Activated CD4-positive, alpha-beta T cell treated with anti-CD3 and anti-CD28 coated beads, Interleukin-2, amount 10 ng/mL, durations not matched to agents 24 days and 14 days (primary cell): ENCODE measurements at regions not wholly inside any gene's neighbourhood (a gene's known extent, or its start where the extent isn't known, plus 50 kb on each side); places are given as distances from the start of the nearest gene placed in this dataset.
"Not testable (repeated sequence)": the region's sequence is repeated elsewhere in the genome, so short reads cannot be mapped to it uniquely, and the experiment has no call there.

ENCODE experiments used
- DNase-seq: peaks from one replicate; pipeline ENCODE4 v3.0.0; 2022
- H3K27ac Mint-ChIP-seq: one replicate; pipeline ENCODE4 v1.8.0; 2022; ENCODE audit warnings: mild to moderate bottlenecking, mixed read lengths
- H3K27me3 Mint-ChIP-seq: one replicate; pipeline ENCODE4 v1.8.0; 2022; ENCODE audit warnings: mixed read lengths
- H3K36me3 Mint-ChIP-seq: one replicate; pipeline ENCODE4 v1.8.0; 2022; ENCODE audit warnings: low read depth, mild to moderate bottlenecking, mixed read lengths
- H3K4me1 Mint-ChIP-seq: one replicate; pipeline ENCODE4 v1.8.0; 2021; ENCODE audit warnings: mixed read lengths
- H3K4me3 Mint-ChIP-seq: one replicate; pipeline ENCODE4 v1.8.0; 2022; ENCODE audit warnings: mild to moderate bottlenecking, moderate library complexity, mixed read lengths
- H3K9me3 Mint-ChIP-seq: one replicate; pipeline ENCODE4 v1.8.0; 2021; ENCODE audit warnings: mixed read lengths
- intact Hi-C: fragments of 100-400 bp; cut with micrococcal nuclease; formaldehyde crosslinking; loops from one replicate; pipeline ENCODE4 v1.15.1; 2023

DNA sequence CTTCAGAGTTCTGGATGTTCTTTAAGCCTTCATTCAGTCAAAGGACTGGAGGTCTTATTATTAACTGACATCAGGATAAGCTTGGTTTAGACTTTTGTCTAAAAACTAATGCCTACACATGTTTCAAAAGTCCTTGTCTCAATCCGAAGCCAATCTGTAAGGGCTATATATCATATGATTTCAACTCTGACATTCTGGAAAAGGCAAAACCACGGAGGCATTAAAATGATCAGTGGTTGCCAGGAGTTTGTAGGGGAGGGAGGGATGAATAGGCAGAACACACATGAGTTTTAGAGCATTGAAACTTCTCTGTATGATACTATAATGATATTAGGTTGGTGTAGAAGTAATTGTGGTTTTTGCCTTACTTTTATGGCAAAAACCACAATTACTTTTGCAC lies 1285.8 kb upstream of the CITED2 start:
- H3K4me1 Mint-ChIP-seq: no peaks in the 10 kb centered on the region
- H3K4me3 Mint-ChIP-seq: no peak overlapping the region
- no peaks in the 10 kb centered on the region for H3K9me3 Mint-ChIP-seq
- intact Hi-C loops: no loop called here
- DNase-seq: no peak
- H3K27me3 Mint-ChIP-seq: no peaks in the 10 kb centered on the region
- H3K36me3 Mint-ChIP-seq: no peaks in the 10 kb centered on the region
- no peak overlapping the region for H3K27ac Mint-ChIP-seq

DNA sequence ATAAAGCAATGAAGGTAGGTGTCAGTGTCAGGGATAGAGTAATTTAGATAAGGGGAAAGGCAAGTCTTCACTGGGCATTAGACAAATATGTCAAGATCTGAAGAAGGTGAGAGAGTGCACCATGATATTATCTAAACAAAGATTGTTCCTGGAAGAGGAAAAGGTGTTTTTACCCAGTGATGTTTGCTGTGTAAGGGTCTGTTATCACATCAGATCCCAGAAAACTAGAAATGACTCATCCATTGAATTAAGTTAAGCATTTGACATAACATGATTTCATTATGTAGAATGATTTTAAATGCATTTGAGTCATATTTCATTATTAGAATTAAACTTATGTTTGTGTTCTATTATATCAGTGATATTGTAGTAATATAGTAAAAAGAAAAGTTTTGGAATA lies 1279.5 kb upstream of the CITED2 start:
- Mint-ChIP-seq H3K4me3 (no peak overlapping the region), H3K27ac (no peak overlapping the region), H3K36me3 (no peaks in the 10 kb centered on the region), H3K27me3 (no peaks in the 10 kb centered on the region), H3K4me1 (no peaks in the 10 kb centered on the region), H3K9me3 (no peaks in the 10 kb centered on the region)
- DNase-seq: no peak
- intact Hi-C loops: no loop called here

DNA sequence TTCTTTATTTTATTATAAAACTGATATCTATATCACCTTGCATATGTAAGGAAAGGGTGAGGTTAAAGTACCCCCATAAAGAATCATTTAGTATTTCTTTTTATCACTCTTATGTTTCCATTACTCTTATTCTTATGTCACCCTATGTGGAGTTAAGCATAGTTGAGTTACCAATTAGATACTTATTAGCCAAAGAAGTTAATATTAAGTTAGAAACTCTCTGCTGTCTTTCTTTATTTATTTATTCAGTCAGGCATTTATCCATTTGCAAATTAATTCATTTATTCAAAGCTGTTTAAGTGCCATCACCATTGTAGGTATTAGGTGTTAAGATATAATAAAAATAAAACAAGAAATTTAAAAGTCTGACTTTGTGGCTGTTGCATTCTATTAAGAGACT lies 1279.1 kb upstream of the CITED2 start:
- Mint-ChIP-seq H3K4me3 (no peak overlapping the region), H3K27me3 (no peaks in the 10 kb centered on the region)
- intact Hi-C loops: no loop called here

DNA sequence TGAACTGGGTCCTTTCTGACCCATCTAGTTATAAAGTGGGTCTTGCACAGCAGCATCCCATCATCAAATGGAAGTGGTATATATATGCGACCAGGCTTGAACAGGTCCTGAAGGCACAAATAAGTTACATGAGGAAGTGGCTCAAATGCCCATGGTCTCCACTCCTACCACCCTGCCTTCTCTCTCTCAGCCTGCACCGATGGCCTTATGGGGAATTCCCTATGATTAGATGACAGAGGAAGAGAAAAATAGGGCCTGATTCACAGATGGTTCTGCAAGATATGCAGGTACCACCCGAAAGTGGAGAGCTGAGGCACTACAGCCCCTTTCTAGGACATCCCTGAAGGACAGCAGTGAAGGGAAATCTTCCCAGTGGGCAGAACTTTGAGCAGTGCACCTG lies 1275.1 kb upstream of the CITED2 start:
- intact Hi-C loops, H3K36me3 Mint-ChIP-seq, H3K4me1 Mint-ChIP-seq, H3K4me3 Mint-ChIP-seq, DNase-seq, H3K27ac Mint-ChIP-seq, H3K27me3 Mint-ChIP-seq: not testable (repeated sequence)
- peaks cover 14% of the 10 kb centered on the region for H3K9me3 Mint-ChIP-seq

More for the DNA sequence above, 1279.1 kb upstream of the CITED2 start:
- Mint-ChIP-seq H3K27ac (no peak overlapping the region), H3K9me3 (no peaks in the 10 kb centered on the region), H3K4me1 (no peaks in the 10 kb centered on the region), H3K36me3 (no peaks in the 10 kb centered on the region)
- DNase-seq: no peak

DNA sequence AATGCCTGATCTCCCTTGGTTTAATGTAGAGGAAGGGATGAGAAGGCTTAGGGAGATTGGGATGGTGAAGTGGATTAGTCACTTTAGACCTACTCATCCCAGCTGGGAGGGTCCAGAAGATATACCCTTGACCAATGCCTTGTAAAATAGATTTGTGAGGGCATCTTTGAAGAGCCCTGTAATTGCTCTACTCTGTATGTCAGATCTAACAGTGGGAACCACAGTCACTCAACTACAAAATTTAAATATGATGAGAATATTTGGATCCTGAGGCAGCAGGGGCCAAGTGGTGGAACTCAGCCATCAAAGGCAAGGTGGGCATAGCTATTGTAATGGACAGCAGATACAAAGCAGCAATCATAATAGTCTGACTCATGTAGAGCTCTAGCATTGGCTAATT lies 1272.9 kb upstream of the CITED2 start:
- H3K27ac Mint-ChIP-seq, H3K27me3 Mint-ChIP-seq, H3K4me1 Mint-ChIP-seq, DNase-seq, intact Hi-C loops, H3K4me3 Mint-ChIP-seq, H3K36me3 Mint-ChIP-seq: not testable (repeated sequence)
- peaks cover 19% of the 10 kb centered on the region for H3K9me3 Mint-ChIP-seq

DNA sequence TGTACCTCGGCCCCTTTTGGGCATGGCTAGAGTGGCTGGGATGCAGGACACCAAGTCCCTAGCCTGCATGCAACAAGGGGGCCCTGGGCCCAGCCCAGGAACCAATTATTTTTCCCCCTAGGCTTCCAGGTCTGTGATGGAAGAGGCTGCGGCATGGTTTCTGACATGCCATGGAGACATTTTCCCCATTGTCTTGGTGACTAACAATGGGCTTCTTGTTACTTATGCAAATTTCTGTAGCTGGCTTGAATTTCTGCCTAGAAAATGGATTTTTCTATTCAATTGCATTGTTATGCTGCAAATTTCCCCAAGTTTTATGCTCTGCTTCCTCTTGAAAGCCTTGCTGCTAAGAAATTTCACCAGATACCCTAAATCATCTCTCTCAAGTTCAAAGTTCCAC lies 1269.6 kb upstream of the CITED2 start:
- no peak overlapping the region for H3K27ac Mint-ChIP-seq
- H3K36me3 Mint-ChIP-seq: no peaks in the 10 kb centered on the region
- H3K4me3 Mint-ChIP-seq: no peak overlapping the region
- H3K9me3 Mint-ChIP-seq: peaks cover 20% of the 10 kb centered on the region
- DNase-seq: no peak
- H3K27me3 Mint-ChIP-seq: no peaks in the 10 kb centered on the region
- no peaks in the 10 kb centered on the region for H3K4me1 Mint-ChIP-seq
- intact Hi-C loops: no loop called here

DNA sequence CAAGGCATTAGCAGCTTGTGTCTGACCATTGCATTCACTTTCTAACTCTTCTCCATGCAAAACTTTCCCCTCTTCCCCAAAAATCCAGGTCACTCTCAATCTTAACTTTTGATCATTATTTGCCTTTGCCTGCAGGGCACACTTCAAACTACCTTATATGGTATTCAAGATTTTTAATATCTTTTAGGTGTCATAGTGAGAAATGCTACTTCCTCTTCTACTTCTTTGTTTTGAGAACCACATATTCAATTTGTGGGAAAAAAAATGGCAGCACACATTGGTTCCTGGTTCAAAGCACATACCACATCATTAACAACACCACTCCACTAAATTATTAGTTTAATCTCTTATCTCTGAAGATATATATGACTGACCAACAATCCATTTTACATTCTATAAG lies 1267.0 kb upstream of the CITED2 start:
- Mint-ChIP-seq H3K4me1 (no peaks in the 10 kb centered on the region), H3K4me3 (no peak overlapping the region), H3K27me3 (peaks cover under 1% of the 10 kb centered on the region), H3K27ac (no peak overlapping the region), H3K9me3 (peaks cover 11% of the 10 kb centered on the region), H3K36me3 (no peaks in the 10 kb centered on the region)
- no peak for DNase-seq
- intact Hi-C loops: no loop called here

DNA sequence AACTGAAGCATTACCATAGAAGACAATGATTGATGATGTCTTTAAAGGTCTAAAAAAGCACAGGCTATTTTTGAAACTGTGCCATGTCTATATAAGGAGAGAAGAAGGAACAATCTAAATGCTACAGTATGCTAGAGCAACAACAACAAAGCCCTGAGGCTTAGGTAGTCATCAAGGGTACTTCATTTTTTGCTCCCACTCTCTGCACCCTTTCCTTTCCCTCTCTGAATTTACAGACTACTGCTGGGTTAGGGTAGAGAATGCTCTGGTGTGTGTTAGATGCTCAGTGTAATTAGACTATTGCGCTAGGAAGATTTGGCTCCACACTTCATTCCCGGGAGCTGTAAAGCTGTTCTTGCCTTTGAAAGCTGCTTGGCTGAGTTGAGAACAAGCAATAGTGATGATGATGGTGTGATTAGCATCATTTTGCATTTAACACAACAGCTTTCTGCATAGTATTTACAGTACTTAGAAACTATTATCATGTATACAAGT lies 1262.5 kb upstream of the CITED2 start:
- H3K4me1 Mint-ChIP-seq: no peaks in the 10 kb centered on the region
- no peaks in the 10 kb centered on the region for H3K36me3 Mint-ChIP-seq
- no peaks in the 10 kb centered on the region for H3K9me3 Mint-ChIP-seq
- H3K27ac Mint-ChIP-seq: no peak overlapping the region
- H3K27me3 Mint-ChIP-seq: peaks cover 4% of the 10 kb centered on the region
- DNase-seq: no peak
- no peak overlapping the region for H3K4me3 Mint-ChIP-seq
- intact Hi-C loops: no loop called here

DNA sequence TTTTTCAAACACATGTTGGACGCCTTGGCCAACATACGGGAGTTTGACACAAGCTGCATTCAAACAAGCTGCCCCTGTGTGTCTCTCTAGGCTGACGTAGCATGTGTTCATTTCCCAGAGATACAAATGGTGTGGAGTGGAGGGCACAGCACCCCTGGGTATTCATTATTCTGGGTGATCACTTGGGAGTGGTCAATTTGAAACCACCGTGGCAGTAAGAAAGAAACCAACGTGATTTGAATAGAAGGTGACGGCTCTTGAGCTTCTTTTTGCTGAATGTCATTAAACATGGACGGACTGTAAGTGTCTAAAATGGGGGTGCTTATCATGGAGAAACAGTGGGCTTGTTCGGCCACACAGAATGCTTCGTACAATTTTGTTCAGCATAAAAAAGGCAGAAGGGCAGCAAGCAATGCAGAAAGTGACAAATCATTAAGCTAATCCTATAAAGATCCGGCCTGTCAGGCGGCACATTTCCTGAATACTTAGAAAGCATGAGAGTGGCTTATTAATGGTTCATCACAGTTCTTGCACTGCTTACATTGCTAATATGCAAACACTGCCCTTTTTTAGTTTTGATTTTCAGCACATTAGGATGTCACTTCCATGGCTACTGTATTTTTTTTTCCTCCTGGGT lies 1261.9 kb upstream of the CITED2 start:
- Mint-ChIP-seq H3K36me3 (no peaks in the 10 kb centered on the region), H3K9me3 (no peaks in the 10 kb centered on the region), H3K4me1 (no peaks in the 10 kb centered on the region), H3K27me3 (peaks cover 4% of the 10 kb centered on the region), H3K27ac (no peak overlapping the region), H3K4me3 (no peak overlapping the region)
- DNase-seq: no peak
- intact Hi-C loops: no loop called here

DNA sequence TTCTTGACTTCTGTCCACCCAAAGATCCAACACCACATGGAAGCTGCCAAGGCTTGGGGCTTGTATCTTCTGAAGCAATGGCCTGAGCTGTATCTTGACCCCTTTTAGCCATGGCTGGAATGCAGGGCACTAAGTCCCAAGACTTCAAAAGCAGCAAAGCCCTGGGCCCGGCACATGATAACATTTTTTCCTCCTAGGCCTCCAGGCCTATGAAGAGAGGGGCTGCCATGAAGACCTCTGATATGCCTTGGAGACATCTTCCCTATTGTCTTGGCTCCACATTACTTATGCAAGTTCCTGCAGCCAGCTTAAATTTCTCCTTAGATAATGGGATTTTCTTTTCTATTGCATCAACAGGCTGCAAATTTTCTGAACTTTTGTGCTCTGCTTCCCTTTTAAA lies 1252.6 kb upstream of the CITED2 start:
- Mint-ChIP-seq H3K4me3 (no peak overlapping the region), H3K9me3 (peaks cover 8% of the 10 kb centered on the region), H3K36me3 (no peaks in the 10 kb centered on the region), H3K4me1 (no peaks in the 10 kb centered on the region), H3K27ac (no peak overlapping the region), H3K27me3 (no peaks in the 10 kb centered on the region)
- DNase-seq: no peak
- intact Hi-C loops: no loop called here

DNA sequence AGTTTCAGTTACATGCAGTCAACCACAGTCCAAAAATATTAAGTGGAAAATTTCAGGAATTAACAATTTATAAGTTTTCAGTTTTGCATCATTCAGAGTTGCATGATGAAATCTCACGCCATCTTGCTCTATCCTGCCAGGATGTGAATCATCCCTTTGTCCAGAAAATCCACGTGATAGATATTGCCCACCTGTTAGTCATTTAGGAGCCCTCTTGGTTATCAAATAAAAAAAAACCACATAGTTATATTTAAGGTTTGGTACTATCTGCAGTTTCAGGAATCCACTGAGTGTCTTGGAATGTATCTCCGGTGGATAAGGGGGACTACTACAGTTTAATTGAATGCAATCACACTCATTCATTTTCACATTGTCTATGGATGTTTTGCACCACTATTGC lies 1249.0 kb upstream of the CITED2 start:
- Mint-ChIP-seq H3K9me3 (peaks cover 8% of the 10 kb centered on the region), H3K27ac (no peak overlapping the region), H3K4me1 (no peaks in the 10 kb centered on the region), H3K36me3 (no peaks in the 10 kb centered on the region), H3K27me3 (peaks cover 2% of the 10 kb centered on the region), H3K4me3 (no peak overlapping the region)
- intact Hi-C loops: no loop called here
- DNase-seq: no peak

DNA sequence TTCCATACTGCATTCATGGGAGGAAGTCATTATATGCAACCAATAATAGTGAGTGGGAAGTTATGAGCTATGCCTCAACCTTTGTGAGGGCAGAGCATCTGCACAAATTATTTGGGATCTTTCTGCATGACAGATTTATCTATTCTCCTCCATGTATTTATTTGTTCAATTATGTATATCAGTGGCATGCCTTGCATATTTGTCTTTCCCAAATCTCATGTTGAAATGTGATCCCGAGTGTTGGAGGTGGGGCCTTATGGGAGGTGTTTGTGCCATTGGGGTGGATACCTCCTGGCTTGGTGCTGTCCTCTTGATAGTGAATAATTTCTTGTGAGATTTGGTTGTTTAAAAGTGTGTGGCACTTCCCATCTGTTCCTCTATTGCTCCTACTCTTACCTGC lies 1246.0 kb upstream of the CITED2 start:
- H3K27me3 Mint-ChIP-seq: peaks cover 3% of the 10 kb centered on the region
- H3K27ac Mint-ChIP-seq: no peak overlapping the region
- H3K36me3 Mint-ChIP-seq: no peaks in the 10 kb centered on the region
- no peaks in the 10 kb centered on the region for H3K9me3 Mint-ChIP-seq
- intact Hi-C loops: no loop called here
- H3K4me3 Mint-ChIP-seq: no peak overlapping the region
- H3K4me1 Mint-ChIP-seq: no peaks in the 10 kb centered on the region
- no peak for DNase-seq

DNA sequence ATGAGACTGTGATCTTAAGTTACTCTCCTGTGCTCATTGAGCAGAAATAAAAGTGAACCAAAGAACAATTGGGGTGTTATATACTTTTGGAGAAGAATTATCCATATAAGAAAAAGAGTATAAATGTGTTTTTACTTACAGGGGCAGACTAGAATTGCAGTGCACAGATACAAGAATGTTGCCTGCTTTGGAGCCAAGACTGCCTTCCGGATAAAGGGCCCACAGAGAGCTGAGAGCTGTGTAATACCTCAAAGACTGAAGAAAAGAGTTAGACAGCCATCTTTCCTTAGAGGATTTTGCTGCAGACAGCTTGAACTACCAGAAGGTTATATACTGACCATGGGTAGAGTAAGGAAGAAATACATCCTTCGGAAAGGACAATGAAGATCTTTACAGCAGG lies 1235.5 kb upstream of the CITED2 start:
- no peak overlapping the region for H3K4me3 Mint-ChIP-seq
- intact Hi-C loops: no loop called here
- no peak overlapping the region for H3K27ac Mint-ChIP-seq
- H3K36me3 Mint-ChIP-seq: no peaks in the 10 kb centered on the region
- no peaks in the 10 kb centered on the region for H3K27me3 Mint-ChIP-seq
- no peaks in the 10 kb centered on the region for H3K9me3 Mint-ChIP-seq
- DNase-seq: no peak
- no peaks in the 10 kb centered on the region for H3K4me1 Mint-ChIP-seq

DNA sequence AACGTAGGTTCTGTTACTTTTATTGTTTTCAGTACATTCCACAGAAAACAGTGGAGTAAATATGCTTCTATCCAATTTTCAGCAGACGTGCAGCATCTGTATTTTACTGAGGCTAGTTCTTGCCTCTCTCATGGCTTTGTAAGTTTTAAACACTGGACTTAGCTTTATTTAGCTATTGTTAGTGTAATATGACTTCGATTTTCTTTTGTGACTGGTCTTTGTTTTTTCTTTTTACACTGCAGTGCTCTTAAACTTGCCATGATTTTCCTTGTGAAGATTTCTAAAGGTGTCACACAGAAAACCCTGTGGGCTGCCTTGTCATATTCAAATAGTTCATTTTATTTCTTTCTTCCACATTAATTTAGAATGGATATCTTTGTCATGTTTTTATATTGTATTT lies 1234.9 kb upstream of the CITED2 start:
- H3K4me1 Mint-ChIP-seq: no peaks in the 10 kb centered on the region
- intact Hi-C loops: no loop called here
- no peak for DNase-seq
- no peak overlapping the region for H3K27ac Mint-ChIP-seq
- H3K9me3 Mint-ChIP-seq: no peaks in the 10 kb centered on the region
- H3K36me3 Mint-ChIP-seq: no peaks in the 10 kb centered on the region
- no peaks in the 10 kb centered on the region for H3K27me3 Mint-ChIP-seq
- H3K4me3 Mint-ChIP-seq: no peak overlapping the region

DNA sequence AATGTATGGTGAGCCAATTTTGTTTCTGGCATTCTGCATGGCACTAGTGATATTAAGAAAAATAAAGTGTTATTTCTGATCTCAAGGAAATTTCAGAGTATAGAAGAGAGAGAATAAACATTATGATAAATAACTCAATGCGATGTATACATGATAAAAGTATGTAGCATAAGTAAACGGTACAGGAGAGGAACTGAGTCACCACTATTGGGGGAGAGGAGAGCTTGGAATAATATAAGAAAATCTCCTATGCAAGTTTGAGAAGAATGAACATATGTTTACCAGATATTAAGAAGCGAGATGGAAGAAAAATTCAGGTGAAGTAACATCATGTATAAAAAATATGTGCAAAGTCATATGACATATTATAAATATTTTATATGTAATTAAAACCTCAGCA lies 1230.3 kb upstream of the CITED2 start:
- H3K4me3 Mint-ChIP-seq: no peak overlapping the region
- peaks cover 5% of the 10 kb centered on the region for H3K9me3 Mint-ChIP-seq
- H3K27ac Mint-ChIP-seq: no peak overlapping the region
- no peaks in the 10 kb centered on the region for H3K36me3 Mint-ChIP-seq
- no peaks in the 10 kb centered on the region for H3K4me1 Mint-ChIP-seq
- intact Hi-C loops: no loop called here
- DNase-seq: no peak
- peaks cover 5% of the 10 kb centered on the region for H3K27me3 Mint-ChIP-seq
